K562 (cell line): ENCODE measurements at regions not wholly inside any gene's neighbourhood (a gene's known extent, or its start where the extent isn't known, plus 50 kb on each side); places are given as distances from the start of the nearest gene placed in this dataset.

Experiments
- ATAC-seq: fragments of 200-7000 bp; cut with Tn5 transposase; 3 replicates; pipeline ENCODE4 v1.9.1; 2020; ENCODE audit warnings: moderate library complexity
- BruUV-seq: library from RNA; stranded (reverse); fragments of 400-500 nt; replicated peaks from 2 replicates; lab custom pipeline; 2021; lab: Mats Ljungman, UMichigan
- CTCF ChIA-PET: fragments of 300-600 bp; formaldehyde crosslinking; extraction: SDS; loops from one replicate; lab custom pipeline; 2021; ENCODE audit warnings: low intra/inter-chr PET ratio; lab: Yijun Ruan, JAX
- POLR2A ChIA-PET: fragments of 300-600, 350-650 bp; sonication (Branson Sonifier 250); formaldehyde crosslinking; extraction: SDS; loops from one replicate; lab custom pipeline; 2021; ENCODE audit warnings: antibody characterized with exemption, inconsistent platforms; lab: Yijun Ruan, JAX
- DNase-seq, 4 experiments: peaks; one replicate each; pipeline versions ENCODE4 v3.0.0 to v3.0.0-alpha.2; 2011 to 2018; ENCODE audit warnings: low spot score in 3 of 4, mixed read lengths in 3 of 4; ENCODE audit errors: extremely low read depth in 1 of 4
- FAIRE-seq: peaks from 2 replicates; lab custom pipeline; 2011; peaks lifted over from hg19 to GRCh38; lab: Jason Lieb, UNC
- H2AFZ ChIP-seq: 2 replicates; pipeline ENCODE4 v1.6.0; 2011; ENCODE audit warnings: low read depth, low read length, control low read depth, inconsistent platforms
- H3K27ac ChIP-seq: fragments of 200-600 bp; 3 replicates; pipeline ENCODE4 v1.8.0; 2011; ENCODE audit warnings: low read depth, mild to moderate bottlenecking, control low read depth, inconsistent platforms, low read length, moderate library complexity, mixed read lengths; ENCODE audit errors: extremely low read depth
- H3K27me3 ChIP-seq, 2 experiments: fragments of 300-600 bp in 1 of 2; 2 replicates in 1 of 2; 3 replicates in 1 of 2; pipeline versions ENCODE4 v1.6.0 to v1.8.0; 2011; ENCODE audit warnings: inconsistent platforms in 2 of 2, low read length in 2 of 2, mild to moderate bottlenecking in 1 of 2, mixed read lengths in 1 of 2, moderate library complexity in 1 of 2; ENCODE audit not compliant: control insufficient read depth in 2 of 2, insufficient read depth in 2 of 2
- H3K36me3 ChIP-seq: fragments of 300-600 bp; 3 replicates; pipeline ENCODE4 v1.8.0; 2011; ENCODE audit warnings: mild to moderate bottlenecking, low read length, inconsistent platforms; ENCODE audit not compliant: control insufficient read depth, insufficient read depth
- H3K4me1 ChIP-seq, 2 experiments: fragments of 200-600 bp in 1 of 2; replicated peaks in 1 of 2; 2 replicates in 1 of 2; 3 replicates in 1 of 2; pipeline versions ENCODE4 v1.5.1 to v1.8.0; 2011; ENCODE audit warnings: inconsistent platforms in 2 of 2, low read length in 2 of 2, mild to moderate bottlenecking in 1 of 2, mixed read lengths in 1 of 2, moderate library complexity in 1 of 2; ENCODE audit not compliant: control insufficient read depth in 2 of 2, insufficient read depth in 2 of 2
- H3K4me2 ChIP-seq: 2 replicates; pipeline ENCODE4 v1.6.1; 2011; ENCODE audit warnings: low read length, control low read depth, inconsistent platforms, mixed read lengths; ENCODE audit not compliant: insufficient read depth
- H3K4me3 ChIP-seq: fragments of 200-600 bp; sonication (generic), shearing (Covaris generic); 2 replicates; pipeline ENCODE4 v1.5.1; 2016; ENCODE audit warnings: control low read depth, inconsistent platforms
- H3K79me2 ChIP-seq: fragments of 200-600 bp; 3 replicates; pipeline ENCODE4 v1.8.0; 2011; ENCODE audit warnings: low read length, inconsistent platforms; ENCODE audit not compliant: control insufficient read depth, insufficient read depth
- H3K9ac ChIP-seq, 2 experiments: 2 replicates each; pipeline versions ENCODE4 v1.6.0 to v1.6.1; 2011; ENCODE audit warnings: low read depth in 2 of 2, low read length in 2 of 2, control low read depth in 1 of 2, inconsistent platforms in 1 of 2, mild to moderate bottlenecking in 1 of 2, mixed read lengths in 1 of 2; ENCODE audit not compliant: insufficient read depth in 1 of 2
- H3K9me1 ChIP-seq: one replicate; pipeline ENCODE4 v1.6.0; 2011; ENCODE audit warnings: inconsistent platforms, mild to moderate bottlenecking, low read length, moderate library complexity; ENCODE audit not compliant: control insufficient read depth, insufficient read depth
- H3K9me3 ChIP-seq: replicated peaks from 2 replicates; pipeline ENCODE4 v1.5.1; 2011; ENCODE audit warnings: low read depth, low read length, inconsistent platforms; ENCODE audit not compliant: control insufficient read depth, insufficient read depth
- H4K20me1 ChIP-seq: replicated peaks from 2 replicates; pipeline ENCODE4 v1.6.1; 2011; ENCODE audit warnings: low read length, inconsistent platforms, mixed read lengths; ENCODE audit not compliant: control insufficient read depth, insufficient read depth
- AFF4 ChIP-seq: sonication (generic); formaldehyde crosslinking; IDR thresholded peaks from 2 replicates; pipeline ENCODE4 v1.8.0; 2023; ENCODE audit warnings: mild to moderate bottlenecking, missing genetic modification reagents
- CHD1 ChIP-seq: fragments of 200-600 bp; sonication (generic); IDR thresholded peaks from one replicate; pipeline ENCODE4 v1.6.1; 2012; ENCODE audit warnings: mild to moderate bottlenecking, moderate library complexity, low read length, inconsistent platforms
- MAFK ChIP-seq: IDR thresholded peaks from 2 replicates; pipeline ENCODE4 v1.6.1; 2011; ENCODE audit warnings: low read length, improper control_type of control experiment
- NELFE ChIP-seq: IDR thresholded peaks from 2 replicates; pipeline ENCODE4 v1.6.1; 2011; ENCODE audit warnings: mild to moderate bottlenecking; ENCODE audit not compliant: insufficient read depth, insufficient read length
- STAT5A ChIP-seq: IDR thresholded peaks from 2 replicates; pipeline ENCODE4 v1.6.1; 2012; ENCODE audit warnings: low read length, inconsistent platforms, borderline replicate concordance
- ZBTB12 ChIP-seq: fragments of 250-450 bp; sonication (Bioruptor Pico); IDR thresholded peaks from 2 replicates; pipeline ENCODE4 v1.4.0; 2020
- ZKSCAN8 ChIP-seq: fragments of 200-800 bp; sonication (Bioruptor generic); IDR thresholded peaks from 2 replicates; pipeline ENCODE4 v1.6.1; 2016; ENCODE audit warnings: missing genetic modification characterization, missing compliant biosample characterization
- WGBS: fragments of 100-300 bp; shearing (Covaris generic); methylation state at CpG from one replicate; pipeline ENCODE4 v1.1.6; 2016; ENCODE audit warnings: low coverage, mixed read lengths; ENCODE audit not compliant: insufficient coverage; ENCODE audit errors: missing lambda C conversion rate; 5-methylcytosine and 5-hydroxymethylcytosine counted together
- in situ Hi-C: fragments of 300-500 bp; cut with MboI; formaldehyde crosslinking; loops from 4 replicates; pipeline ENCODE4 v1.15.0; 2018; ENCODE audit warnings: inconsistent platforms, mixed read lengths
- intact Hi-C: fragments of 100-400 bp; cut with micrococcal nuclease; formaldehyde crosslinking; loops from 2 replicates; pipeline ENCODE4 v1.14.2; 2022

- DNase-seq (no peak), ATAC-seq (no peak), FAIRE-seq (no peak)
- POLR2A ChIA-PET, result no interaction called here
- no TSS peak for BruUV-seq
- in situ Hi-C loops (no loop called here), intact Hi-C loops (no loop called here)
- Histone ChIP-seq H3K9me3 (no peaks in the 10 kb centered on the region), H3K9me1 (no peaks in the 10 kb centered on the region), H3K9ac (no peak overlapping the region), H3K79me2 (no peaks in the 10 kb centered on the region), H3K4me1 (no peaks in the 10 kb centered on the region), H2AFZ (no peak overlapping the region), H3K27me3 (peaks cover 9 to 26% of the 10 kb centered on the region in 2 experiments; a peak in 4 of 5 replicates), H3K4me3 (no peak overlapping the region), H3K4me2 (no peak overlapping the region), H3K36me3 (no peaks in the 10 kb centered on the region), H3K27ac (no peak overlapping the region), H4K20me1 (no peaks in the 10 kb centered on the region)
- under 1% methylated on average over 16 of the region's 16 CpGs for WGBS
- TF ChIP-seq NELFE (no peak), MAFK (no peak), ZBTB12 (no peak), CHD1 (no peak), STAT5A (no peak), AFF4 (CRISPR knock-in tag) (no peak), ZKSCAN8 (CRISPR knock-in tag) (no peak)
- CTCF ChIA-PET, result no interaction called here
These were observed 140.8 kb downstream of the IRX1 start for GRCh38 chr5:3736466-3736865.
